ENCODE measurements at regions not wholly inside any gene's neighbourhood (a gene's known extent, or its start where the extent isn't known, plus 50 kb on each side); places are given as distances from the start of the nearest gene placed in this dataset.

DNA sequence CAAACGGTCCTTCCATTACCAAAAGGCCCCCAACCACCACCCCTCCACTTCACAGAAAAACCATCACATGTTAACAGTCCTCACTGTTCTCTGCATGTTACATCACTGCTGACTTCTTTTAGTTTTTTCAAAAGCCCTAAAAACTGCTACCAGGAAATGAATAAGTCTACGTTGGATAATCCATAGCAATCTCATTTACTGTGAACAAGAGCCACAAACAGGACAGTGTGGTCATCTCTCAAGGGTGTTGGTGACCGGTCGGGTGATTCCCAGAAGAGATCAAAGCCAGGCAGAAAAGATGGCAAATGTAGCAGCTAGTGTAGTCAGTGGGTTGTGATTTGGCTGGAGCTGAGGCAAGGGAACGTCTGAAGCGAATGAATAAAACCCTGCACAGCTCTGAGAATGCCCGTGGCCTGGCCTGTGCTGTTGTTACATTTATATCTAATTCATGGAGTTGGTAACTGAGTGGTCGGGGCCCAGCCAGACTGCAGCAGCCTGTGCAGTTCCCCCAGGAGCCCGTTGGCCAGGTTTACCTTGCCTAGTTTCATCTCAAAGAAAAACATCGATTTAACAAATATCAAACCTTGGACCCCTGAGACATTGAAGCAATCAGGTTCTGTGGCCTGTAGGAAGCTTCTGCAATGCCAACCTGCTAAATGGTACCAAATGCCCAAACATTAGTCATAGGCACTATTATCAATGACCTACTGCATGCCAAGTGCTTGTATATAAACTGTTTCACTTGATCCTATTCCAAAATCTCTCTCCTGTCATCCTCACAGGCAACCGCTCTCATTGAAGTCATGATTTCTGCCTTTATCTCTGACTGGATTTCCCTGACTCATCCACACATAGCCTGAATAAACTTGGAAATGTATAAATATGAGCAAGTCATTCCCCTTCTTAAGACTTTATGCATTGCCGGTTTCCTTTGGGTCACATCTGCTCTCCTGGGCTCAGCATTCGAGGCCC is 153.8 kb upstream of the SERP2 start:
- in situ Hi-C loops (cut with MboI; ENCODE audit: low pct_unique_long_range_greater_than_20kb, low sequenced_read_pairs), result no loop called here
- no peak for DNase-seq

DNA sequence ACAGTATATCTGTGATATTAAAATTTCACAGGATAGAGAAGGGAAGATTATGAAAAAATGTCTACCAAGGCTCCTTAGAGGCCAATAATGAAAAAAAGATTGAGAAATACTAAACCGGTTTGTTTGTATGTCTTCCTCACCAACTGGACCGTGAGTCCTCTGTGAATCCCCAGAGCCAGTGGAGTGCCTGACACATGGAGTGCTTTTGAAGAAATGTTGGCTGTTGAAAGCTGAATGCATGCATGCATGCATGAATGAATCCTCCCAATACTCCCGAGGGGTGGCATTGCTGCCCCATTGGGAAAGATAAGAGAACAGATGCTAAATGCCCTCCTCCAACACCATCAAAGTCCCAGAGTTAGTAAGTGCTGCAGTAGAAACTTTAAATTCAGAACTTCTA is 152.7 kb upstream of the SERP2 start:
- in situ Hi-C loops (cut with MboI; ENCODE audit: low pct_unique_long_range_greater_than_20kb, low sequenced_read_pairs), result no loop called here
- no peak for DNase-seq

DNA sequence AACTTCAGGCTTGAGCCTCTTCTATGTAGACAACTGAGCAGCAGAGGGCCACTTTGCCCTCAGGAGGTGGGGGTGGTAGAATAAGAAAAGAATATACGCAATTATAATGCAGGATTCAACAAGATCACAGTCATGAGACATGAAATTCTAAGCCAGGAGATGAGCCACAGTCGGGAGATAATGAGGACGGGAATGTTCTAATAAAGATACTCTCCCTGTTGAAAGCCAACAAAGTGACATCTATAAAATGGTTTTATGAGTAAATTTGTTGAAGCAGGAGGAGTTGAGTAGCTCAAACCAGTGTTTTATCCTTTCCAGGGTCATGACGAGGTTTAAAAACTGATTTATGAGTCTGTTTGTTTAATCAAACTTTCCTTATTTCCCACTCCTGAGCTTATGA is 152.0 kb upstream of the SERP2 start:
- in situ Hi-C loops (cut with MboI; ENCODE audit: low pct_unique_long_range_greater_than_20kb, low sequenced_read_pairs), result no loop called here
- DNase-seq, result no peak

DNA sequence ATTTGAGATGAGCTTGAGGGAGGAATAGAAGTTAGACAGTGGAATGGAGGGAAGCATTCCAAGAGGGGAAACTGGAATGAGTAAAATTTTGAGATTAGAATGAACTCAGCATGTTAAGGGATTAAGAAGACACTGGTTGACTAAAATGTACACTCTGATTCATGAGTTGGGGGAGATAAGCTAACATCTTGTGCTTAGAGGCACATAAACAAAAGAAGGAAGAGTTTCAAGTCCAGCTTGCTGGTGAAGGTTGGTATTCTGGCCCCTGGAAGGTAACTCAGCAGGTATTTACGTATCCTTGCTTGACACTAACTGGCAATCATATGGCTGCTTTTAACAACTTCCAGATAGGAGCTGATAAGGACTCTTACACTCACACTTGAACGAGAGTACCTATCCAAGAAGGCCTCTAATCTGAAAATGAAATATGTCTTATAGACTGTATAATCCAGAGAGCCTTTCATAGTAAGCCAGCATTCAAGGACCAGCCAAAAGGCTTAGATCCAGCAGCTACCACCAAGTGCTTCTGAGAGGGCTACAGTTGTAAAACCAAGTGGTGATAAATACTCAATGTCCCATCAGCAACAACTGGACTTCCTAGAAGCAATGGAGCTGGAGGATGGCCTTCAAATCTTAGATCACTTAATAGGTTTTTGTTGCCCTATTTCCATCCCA is 149.7 kb upstream of the SERP2 start:
- no peak for DNase-seq
- in situ Hi-C loops (cut with MboI; ENCODE audit: low pct_unique_long_range_greater_than_20kb, low sequenced_read_pairs), result no loop called here

DNA sequence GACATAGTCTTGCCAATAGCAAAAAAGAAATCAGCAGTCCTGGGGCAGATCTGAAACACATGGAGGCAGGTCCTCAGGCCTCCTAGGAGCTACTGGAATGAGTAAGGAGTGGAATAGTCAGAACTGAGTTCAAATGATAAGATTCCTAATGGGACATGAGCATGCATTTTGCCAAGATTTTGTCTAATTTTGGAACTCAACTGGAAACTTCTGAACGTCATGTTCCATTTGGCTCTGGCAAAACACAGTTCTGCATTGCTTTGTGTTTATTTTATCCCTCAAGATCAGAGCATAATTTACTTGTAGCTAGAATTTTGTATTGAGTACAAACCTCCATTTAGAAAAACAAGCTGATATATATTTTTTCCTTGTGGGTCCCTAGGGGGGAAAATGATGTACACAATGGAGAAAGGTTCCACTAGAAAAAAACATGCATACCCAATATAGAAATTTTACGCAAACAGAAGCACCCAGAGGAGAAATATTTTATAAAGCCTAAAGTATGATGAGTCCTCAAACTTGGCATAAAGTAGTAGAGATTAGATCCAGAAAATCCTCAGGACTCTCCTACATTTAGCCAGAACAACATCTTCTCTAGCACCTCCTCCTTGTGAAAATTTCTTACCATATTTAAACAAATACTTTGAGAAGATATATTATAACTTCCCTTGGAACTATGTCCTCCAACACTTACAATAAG is 149.0 kb upstream of the SERP2 start:
- DNase-seq, result no peak
- in situ Hi-C loops (cut with MboI; ENCODE audit: low pct_unique_long_range_greater_than_20kb, low sequenced_read_pairs), result no loop called here

DNA sequence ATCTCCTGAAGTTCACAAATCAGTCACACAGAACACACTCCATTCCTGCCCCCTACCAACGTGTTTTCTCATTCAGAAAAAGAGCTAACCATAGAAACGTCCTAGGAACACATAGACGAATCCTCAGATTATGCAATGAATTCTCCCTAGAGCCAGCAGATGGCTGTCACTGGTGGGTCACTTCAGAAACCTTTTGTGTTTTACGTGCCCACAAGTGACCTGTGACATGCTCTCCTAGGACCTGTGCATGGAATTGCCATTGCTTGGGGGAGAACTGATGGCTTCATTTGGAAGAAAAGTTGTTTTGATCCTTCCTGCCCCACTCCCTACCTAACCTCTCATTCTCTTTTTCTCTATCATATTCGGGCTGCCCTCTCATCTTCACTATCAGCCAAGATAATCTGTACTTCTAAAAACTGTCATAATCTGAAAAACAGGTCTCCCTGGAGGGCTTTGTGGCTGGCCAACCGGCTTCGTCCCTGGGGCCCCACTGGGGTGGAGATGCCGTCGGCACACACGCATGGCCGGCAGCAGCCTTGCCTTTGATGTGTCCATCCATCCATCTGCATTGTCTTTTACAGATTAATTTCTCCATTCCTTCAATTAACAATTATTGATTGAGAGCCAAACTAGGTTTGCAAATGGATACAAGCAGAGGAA is 144.1 kb upstream of the SERP2 start:
- in situ Hi-C loops (cut with MboI; ENCODE audit: low pct_unique_long_range_greater_than_20kb, low sequenced_read_pairs), result no loop called here

DNA sequence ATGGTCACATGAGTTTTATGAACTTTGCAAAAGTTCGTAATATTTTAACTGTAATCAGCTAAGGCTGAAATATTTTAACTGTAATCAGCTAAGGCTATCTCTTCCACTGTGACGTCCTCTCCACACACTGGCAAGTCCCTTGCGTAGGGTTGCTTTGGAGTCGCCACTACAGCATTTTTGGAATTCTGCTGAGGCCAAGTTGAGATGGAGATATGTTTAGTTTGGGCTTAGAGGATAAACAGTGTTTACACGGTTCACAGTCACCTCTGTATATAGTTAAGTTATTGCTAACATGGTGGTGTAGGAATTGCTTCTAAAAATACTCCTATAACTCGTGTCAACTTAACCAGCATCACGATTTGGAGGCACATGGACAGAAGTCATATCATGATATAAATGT is 143.6 kb upstream of the SERP2 start:
- in situ Hi-C loops (cut with MboI; ENCODE audit: low pct_unique_long_range_greater_than_20kb, low sequenced_read_pairs), result no loop called here
- DNase-seq, result no peak

More for the DNA sequence above, 144.1 kb upstream of the SERP2 start:
- no peak for DNase-seq

DNA sequence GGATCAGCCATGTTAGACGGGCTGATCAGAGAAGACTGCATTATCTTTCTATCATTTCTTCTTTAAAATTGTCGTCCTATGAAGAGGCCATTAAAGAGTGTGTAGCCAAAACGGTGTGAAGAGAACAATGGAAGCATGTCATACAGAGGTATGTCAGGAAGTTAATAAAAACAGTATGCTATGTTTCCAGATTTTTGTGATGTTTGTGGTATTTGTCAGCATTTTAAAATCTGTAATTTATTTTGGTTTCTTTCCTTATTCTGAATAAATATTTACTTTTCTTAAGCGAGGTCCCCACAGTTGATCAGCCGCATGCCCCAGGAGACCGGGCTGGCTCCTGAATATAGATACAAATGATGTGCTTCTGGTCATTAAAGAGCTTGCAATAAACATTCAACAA is 142.9 kb upstream of the SERP2 start:
- no peak for DNase-seq
- in situ Hi-C loops (cut with MboI; ENCODE audit: low pct_unique_long_range_greater_than_20kb, low sequenced_read_pairs), result no loop called here

DNA sequence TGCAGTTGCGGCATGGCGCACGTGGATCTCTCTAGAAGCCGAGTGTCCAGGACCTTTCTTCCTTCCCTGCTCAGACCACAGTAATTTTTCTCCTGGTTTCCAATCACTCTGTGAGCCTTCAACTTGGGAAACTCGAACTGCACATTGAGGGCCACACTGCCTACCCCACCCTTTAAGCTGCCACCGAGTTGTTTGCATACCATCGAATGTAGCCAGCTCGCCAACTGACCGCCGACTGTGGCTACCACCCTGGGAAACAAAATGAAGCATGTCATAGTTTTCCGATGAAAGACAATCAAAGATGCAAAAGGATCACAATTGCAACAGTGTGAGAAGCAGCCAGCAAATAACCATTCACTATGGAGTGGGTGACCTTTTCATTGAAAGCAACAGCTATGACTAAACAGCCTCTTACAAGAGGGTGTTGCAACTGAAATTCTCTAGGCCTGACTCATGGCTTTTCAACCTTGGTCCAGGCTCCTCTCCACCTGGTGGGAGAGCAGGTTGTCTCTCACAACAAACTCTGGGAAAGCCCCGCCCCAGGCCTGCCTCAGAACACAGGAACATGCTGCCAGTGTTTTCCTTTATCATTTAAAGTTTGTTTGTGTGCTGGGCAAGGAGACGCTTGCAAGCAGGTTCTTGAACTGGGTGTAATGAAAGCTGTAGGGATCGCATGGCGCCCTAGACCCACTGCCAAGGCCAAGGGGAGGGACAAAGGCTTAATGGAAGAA is 141.7 kb upstream of the SERP2 start:
- in situ Hi-C loops (cut with MboI; ENCODE audit: low pct_unique_long_range_greater_than_20kb, low sequenced_read_pairs), result no loop called here
- DNase-seq, result no peak

DNA sequence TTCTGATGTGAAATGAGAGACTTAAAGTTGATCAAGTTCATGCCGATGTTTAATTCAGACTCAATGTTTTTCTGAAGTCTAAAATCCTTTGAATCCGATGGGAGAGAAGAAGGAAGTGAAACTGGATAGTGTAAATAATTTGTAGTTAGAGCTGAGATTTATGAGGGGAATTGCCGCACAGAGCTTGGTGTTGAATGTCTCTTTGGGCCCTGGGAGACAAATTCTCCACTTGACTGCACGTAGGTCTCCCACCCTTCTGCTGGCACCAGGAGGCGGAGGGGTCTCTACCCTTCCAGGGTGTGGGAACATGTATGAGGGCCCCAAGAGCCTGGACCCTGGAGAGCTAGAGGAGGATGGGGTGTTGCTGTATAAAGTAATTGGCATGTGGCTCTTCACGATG is 140.8 kb upstream of the SERP2 start:
- no peak for DNase-seq
- in situ Hi-C loops (cut with MboI; ENCODE audit: low pct_unique_long_range_greater_than_20kb, low sequenced_read_pairs), result no loop called here

DNA sequence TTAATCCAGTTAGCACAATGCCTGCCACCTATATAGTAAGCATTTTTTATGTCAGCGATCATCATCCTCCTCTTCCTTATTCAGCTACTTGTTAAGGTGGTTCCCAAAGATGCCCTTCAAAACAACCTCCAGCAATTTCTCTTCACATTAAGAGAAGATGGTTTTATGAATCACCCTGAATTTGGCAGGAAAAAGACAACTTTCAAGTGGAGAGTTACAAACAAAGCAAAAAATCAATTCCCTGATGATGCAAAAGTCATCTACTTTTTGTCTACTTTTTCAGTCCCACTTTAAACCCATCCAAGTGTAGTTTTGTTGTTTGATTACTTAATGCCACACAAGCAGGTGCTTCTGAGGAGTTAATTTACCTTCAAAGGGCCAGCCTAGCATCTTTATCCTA is 139.1 kb upstream of the SERP2 start:
- in situ Hi-C loops (cut with MboI; ENCODE audit: low pct_unique_long_range_greater_than_20kb, low sequenced_read_pairs), result no loop called here
- no peak for DNase-seq

DNA sequence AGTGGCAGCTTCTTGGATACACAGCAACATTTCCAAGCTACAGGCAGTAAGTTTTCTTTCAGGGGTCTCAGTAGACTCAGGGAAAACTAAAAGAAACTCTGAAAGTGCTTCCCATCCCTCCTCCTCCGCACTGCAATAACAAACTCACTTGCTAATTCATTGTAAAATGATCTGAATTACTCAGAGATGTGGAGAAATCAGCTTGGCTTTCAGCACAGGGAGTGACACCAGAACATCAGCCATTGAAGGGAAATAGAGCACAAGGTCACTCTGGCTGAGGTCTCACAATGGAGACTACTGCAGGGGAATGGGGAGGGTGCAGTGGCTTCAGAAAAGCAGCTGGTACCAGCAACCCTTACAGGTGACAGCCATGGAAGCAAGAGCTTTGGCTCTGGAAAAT is 137.3 kb upstream of the SERP2 start:
- in situ Hi-C loops (cut with MboI; ENCODE audit: low pct_unique_long_range_greater_than_20kb, low sequenced_read_pairs), result no loop called here
- DNase-seq, result no peak

DNA sequence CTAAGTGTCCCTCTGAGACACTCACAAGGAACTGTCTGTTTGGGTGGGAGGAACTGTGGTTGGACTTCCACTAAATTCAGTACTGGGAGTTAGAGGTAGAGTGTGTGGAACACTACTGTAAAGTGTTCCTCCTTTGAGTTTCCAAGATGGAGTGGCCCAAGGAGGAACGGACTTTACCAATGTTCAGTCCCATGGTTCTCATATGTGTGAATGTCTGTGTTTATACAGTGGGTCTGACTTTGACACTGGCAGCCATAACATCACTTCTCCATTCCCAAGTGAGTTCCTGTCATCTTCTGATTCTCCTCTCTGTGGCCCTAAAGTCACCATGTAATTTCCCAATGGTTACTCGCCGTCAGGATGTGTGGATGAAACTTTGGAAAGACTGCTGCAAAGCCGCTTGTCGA is 136.8 kb upstream of the SERP2 start:
- DNase-seq, result no peak
- in situ Hi-C loops (cut with MboI; ENCODE audit: low pct_unique_long_range_greater_than_20kb, low sequenced_read_pairs), result no loop called here

DNA sequence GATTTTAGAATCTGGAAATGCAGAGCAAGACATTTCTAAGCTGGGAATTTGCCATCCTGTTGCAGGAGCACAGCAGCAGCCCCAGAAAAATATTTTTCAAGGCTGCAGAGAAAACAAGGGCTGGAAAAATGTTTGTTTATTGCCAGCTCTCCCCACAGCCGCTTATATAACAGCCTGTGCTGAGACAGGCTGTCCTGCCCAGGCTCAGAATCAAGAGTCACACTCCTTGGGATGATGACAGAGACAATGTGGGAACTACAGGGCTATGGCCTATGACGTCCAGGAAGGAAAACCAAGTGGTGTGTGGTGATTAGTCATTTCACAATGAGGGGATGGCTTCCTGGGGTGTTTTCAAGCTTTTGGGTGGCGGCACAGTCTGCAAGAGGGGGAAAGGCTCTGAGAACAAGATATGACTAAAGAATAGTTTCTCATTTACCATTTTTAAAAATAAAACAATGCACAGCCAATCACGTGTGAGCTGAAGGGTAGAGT is 136.3 kb upstream of the SERP2 start:
- DNase-seq, result peak; percentile 53
- in situ Hi-C loops (cut with MboI; ENCODE audit: low pct_unique_long_range_greater_than_20kb, low sequenced_read_pairs), result no loop called here

DNA sequence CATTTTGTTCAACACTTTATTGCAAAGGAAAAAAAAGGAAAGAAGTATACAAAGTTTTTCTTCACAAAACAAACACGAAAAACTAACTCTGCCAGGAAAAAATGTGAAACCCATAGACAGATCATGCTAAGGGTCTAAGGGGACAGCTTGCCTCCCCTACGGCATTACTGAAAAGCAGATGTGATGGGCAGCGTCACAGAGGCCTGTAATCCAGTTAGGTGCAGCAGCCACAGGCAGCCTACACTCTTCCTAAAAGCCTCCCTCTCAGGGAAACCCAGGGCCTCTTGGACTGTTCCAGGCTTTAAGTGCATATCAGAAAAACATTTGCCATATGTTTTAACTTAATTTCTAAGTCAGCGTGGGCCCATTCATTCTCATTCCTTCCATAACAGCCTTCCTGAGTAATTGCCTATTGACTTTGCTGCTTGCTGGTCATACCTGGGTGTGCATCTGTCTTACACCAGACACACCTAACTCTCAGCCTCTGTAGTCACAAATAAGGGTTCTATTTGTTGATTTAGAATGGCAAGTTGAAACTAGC is 135.7 kb upstream of the SERP2 start:
- in situ Hi-C loops (cut with MboI; ENCODE audit: low pct_unique_long_range_greater_than_20kb, low sequenced_read_pairs), result no loop called here
- no peak for DNase-seq

DNA sequence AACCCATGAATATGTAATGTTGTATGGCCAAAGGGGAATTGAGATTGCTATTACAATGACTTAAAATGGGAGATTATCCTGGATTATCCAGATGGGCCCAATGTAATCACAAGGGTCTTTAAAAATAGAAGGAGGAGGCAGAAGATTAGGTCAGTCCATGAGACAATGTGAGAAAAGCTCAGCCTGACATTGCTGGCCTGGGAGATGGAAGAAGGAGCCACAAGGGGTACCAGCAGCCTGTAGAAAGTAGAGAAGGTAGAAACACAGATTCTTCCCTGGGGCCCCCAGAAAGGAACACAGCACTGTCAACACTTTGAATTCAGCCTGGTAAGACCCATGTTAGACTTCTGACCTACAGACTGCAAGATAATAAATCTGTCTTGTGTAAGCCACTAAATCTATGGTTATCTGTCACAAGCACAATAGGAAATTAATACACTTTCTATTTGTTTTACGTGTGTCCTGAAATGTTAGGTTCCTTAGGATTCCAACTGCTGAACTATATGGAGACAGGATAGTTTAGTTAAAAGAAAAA is 132.9 kb upstream of the SERP2 start:
- in situ Hi-C loops (cut with MboI; ENCODE audit: low pct_unique_long_range_greater_than_20kb, low sequenced_read_pairs), result no loop called here
- DNase-seq, result no peak

DNA sequence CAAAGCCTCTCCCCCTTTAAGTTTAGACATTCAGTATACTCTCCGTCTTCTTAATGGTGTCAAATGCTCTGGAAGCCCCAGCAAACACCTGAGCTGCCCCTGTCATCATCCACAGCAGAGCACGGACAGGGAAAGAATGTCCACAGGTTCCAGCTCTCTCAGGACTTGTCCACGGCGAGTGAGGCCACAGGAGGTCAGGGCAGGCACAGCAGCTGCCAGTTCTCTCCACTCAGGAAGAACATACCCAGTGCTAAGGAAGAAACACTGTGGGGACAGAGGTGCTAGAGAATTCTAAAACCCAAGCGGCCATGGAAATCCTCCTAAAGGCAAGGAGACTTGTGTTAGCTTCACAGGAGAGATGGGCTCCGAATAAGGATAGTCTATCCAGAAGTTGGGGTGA is 132.0 kb upstream of the SERP2 start:
- in situ Hi-C loops (cut with MboI; ENCODE audit: low pct_unique_long_range_greater_than_20kb, low sequenced_read_pairs), result no loop called here
- DNase-seq, result no peak

DNA sequence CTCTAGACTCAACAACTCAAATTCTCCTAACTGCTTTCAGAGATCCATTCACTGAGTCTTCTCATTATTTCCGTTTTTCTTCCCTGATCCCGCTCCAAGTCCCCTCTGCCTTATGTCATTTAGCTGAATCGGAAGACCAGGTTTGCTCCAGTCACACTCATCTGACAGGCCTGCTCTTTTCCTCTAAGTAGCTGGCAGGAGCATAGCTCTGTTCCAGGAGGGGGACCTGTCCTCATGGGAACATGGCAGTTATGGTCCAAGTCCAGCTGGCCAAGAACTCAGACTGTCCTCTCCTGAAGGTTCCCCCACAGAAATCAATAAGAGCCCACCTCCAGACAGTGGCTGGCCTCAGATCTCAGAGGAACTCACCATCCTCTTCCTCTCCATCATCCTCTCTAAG is 130.9 kb upstream of the SERP2 start:
- no peak for DNase-seq
- in situ Hi-C loops (cut with MboI; ENCODE audit: low pct_unique_long_range_greater_than_20kb, low sequenced_read_pairs), result no loop called here

Data from KBM-7 (cell line).